HepG2 (cell line): ENCODE measurements at regions not wholly inside any gene's neighbourhood (a gene's known extent, or its start where the extent isn't known, plus 50 kb on each side); places are given as distances from the start of the nearest gene placed in this dataset.

Experiments used
- CCAR2 ChIP-seq: fragments of 200-400 bp; formaldehyde crosslinking; optimal IDR thresholded peaks from 2 replicates; pipeline ENCODE3; 2018; ENCODE audit warnings: low read depth, mild to moderate bottlenecking, low read length, moderate library complexity
- DMAP1 ChIP-seq: IDR thresholded peaks from 2 replicates; pipeline ENCODE4 v1.6.1; 2016
- ELF3 ChIP-seq: IDR thresholded peaks from 2 replicates; pipeline ENCODE4 v1.6.1; 2016; ENCODE audit warnings: missing genetic modification reagents, missing compliant biosample characterization
- GMEB2 ChIP-seq: IDR thresholded peaks from 2 replicates; pipeline ENCODE4 v1.6.1; 2016; ENCODE audit warnings: missing biosample characterization, missing genetic modification reagents, low read depth
- HMG20A ChIP-seq: IDR thresholded peaks from 2 replicates; pipeline ENCODE4 v1.6.1; 2016; ENCODE audit warnings: borderline replicate concordance
- MIER3 ChIP-seq: IDR thresholded peaks from 2 replicates; pipeline ENCODE4 v1.6.1; 2016; ENCODE audit warnings: missing compliant biosample characterization, borderline replicate concordance
- PRMT3 ChIP-seq: sonication (generic); formaldehyde crosslinking; IDR thresholded peaks from 2 replicates; pipeline ENCODE4 v1.8.1; 2022; ENCODE audit warnings: low read depth, mild to moderate bottlenecking, moderate library complexity, missing genetic modification reagents, borderline replicate concordance
- RELA ChIP-seq: sonication (generic); formaldehyde crosslinking; IDR thresholded peaks from 2 replicates; pipeline ENCODE4 v1.4.0; 2020; ENCODE audit warnings: missing genetic modification reagents
- TBL1XR1 ChIP-seq: fragments of 150-350 bp; IDR thresholded peaks from 2 replicates; pipeline ENCODE4 v1.6.1; 2014; ENCODE audit warnings: borderline replicate concordance, low read length; ENCODE audit not compliant: partially characterized antibody
- WIZ ChIP-seq: sonication (generic); formaldehyde crosslinking; IDR thresholded peaks from 2 replicates; pipeline ENCODE4 v1.5.1; 2020; ENCODE audit warnings: mild to moderate bottlenecking, missing genetic modification reagents
- ZFP91 ChIP-seq: sonication (generic); formaldehyde crosslinking; IDR thresholded peaks from 2 replicates; pipeline ENCODE4 v1.9.0; 2022; ENCODE audit warnings: missing genetic modification reagents, mild to moderate bottlenecking, borderline replicate concordance
- ZHX2 ChIP-seq, 2 experiments: sonication (generic) in 1 of 2; formaldehyde crosslinking in 1 of 2; IDR thresholded peaks; 2 replicates each; pipeline versions ENCODE4 v1.6.1 to v1.9.0; 2014 to 2022; ENCODE audit warnings: antibody characterized with exemption in 1 of 2, borderline replicate concordance in 1 of 2, inconsistent platforms in 1 of 2, low read depth in 1 of 2, missing genetic modification reagents in 1 of 2
- ZNF24 ChIP-seq: fragments of 450-650 bp; IDR thresholded peaks from 2 replicates; pipeline ENCODE4 v1.6.1; 2017; ENCODE audit warnings: antibody characterized with exemption, mild to moderate bottlenecking
- ZNF569 ChIP-seq: sonication (generic); formaldehyde crosslinking; IDR thresholded peaks from 2 replicates; pipeline ENCODE4 v1.5.0; 2020; ENCODE audit warnings: mild to moderate bottlenecking, missing genetic modification reagents, moderate library complexity, borderline replicate concordance
- ZNF672 ChIP-seq: sonication (generic); formaldehyde crosslinking; IDR thresholded peaks from 2 replicates; pipeline ENCODE4 v1.8.1; 2022; ENCODE audit warnings: missing genetic modification reagents
- ZNF710 ChIP-seq: sonication (generic); formaldehyde crosslinking; IDR thresholded peaks from 2 replicates; pipeline ENCODE4 v1.5.0; 2020; ENCODE audit warnings: mild to moderate bottlenecking, missing genetic modification reagents, borderline replicate concordance

GRCh38 chr6:1055015-1055921 is 256.6 kb upstream of the FOXQ1 start (continued):
- TF ChIP-seq RELA (CRISPR knock-in tag) (peak; percentile 93), HMG20A (CRISPR knock-in tag) (peak; percentile 97), CCAR2 (peak; percentile 96), DMAP1 (CRISPR knock-in tag) (peak; percentile 85; the same call in 1 of the 2 replicates), ZNF672 (CRISPR knock-in tag) (no peak), ZFP91 (peak; percentile 78), MIER3 (CRISPR knock-in tag) (peak; percentile 76; the same call in 1 of the 2 replicates), TBL1XR1 (peak; percentile 93), ZHX2 (IDR thresholded peaks at IDR 0.05; ENCODE audit: low read depth) (no peak), ZHX2 (CRISPR knock-in tag; IDR thresholded peaks at IDR 0.05; ENCODE audit: borderline replicate concordance) (peak; percentile 89; the same call in 1 of the 2 replicates), ELF3 (CRISPR knock-in tag) (peak; percentile 89), GMEB2 (CRISPR knock-in tag) (0 out of 2 replicates have a peak, but pooled peaks have one; percentile 17), ZNF710 (CRISPR knock-in tag) (peak; percentile 100), ZNF24 (peak; percentile 72; the same call in 1 of the 2 replicates), PRMT3 (CRISPR knock-in tag) (peak; percentile 77), WIZ (CRISPR knock-in tag) (no peak), ZNF569 (CRISPR knock-in tag) (no peak)
